GM12878 (cell line): ENCODE measurements at regions not wholly inside any gene's neighbourhood (a gene's known extent, or its start where the extent isn't known, plus 50 kb on each side); places are given as distances from the start of the nearest gene placed in this dataset.
A peak's percentile ranks its signal among the peaks of the same experiment; 100 is the strongest.

ENCODE experiments used
- ATAC-seq: fragments of 200-7000 bp; cut with Tn5 transposase; 3 replicates; pipeline ENCODE4 v1.9.1; 2020; ENCODE audit warnings: mild to moderate bottlenecking, moderate library complexity
- BruUV-seq: library from RNA; stranded (reverse); fragments of 400-500 nt; replicated peaks from 2 replicates; lab custom pipeline; 2021; lab: Mats Ljungman, UMichigan
- CTCF ChIA-PET: fragments of 300-600 bp; sonication (Branson Sonifier 250); formaldehyde crosslinking; extraction: SDS; loops from one replicate; lab custom pipeline; 2021; ENCODE audit warnings: inconsistent platforms; lab: Yijun Ruan, JAX
- POLR2A ChIA-PET: fragments of 350-600 bp; formaldehyde crosslinking; extraction: SDS; loops from one replicate; lab custom pipeline; 2021; ENCODE audit warnings: inconsistent platforms; lab: Charles Lee
- RAD21 ChIA-PET: fragments of 300-600 bp; sonication (Branson Sonifier 250); formaldehyde crosslinking; loops from one replicate; lab custom pipeline; 2023; ENCODE audit warnings: antibody characterized with exemption; ENCODE audit not compliant: unreplicated experiment; lab: Charles Lee
- SMC1A ChIA-PET: fragments of 300-600 bp; sonication (Branson Sonifier 250); formaldehyde crosslinking; loops from one replicate; lab custom pipeline; 2023; ENCODE audit not compliant: unreplicated experiment, uncharacterized antibody; lab: Charles Lee
- DNase-seq: peaks from one replicate; pipeline ENCODE4 v3.0.0-alpha.2; 2011; ENCODE audit warnings: low read depth, low spot score
- FAIRE-seq: peaks from 3 replicates; lab custom pipeline; 2011; peaks lifted over from hg19 to GRCh38; lab: Jason Lieb, UNC
- H2AFZ ChIP-seq: 2 replicates; pipeline ENCODE4 v1.6.0; 2011; ENCODE audit warnings: low read depth, low read length, control low read depth; ENCODE audit not compliant: control insufficient read depth
- H3K27ac ChIP-seq: 2 replicates; pipeline ENCODE4 v1.5.1; 2011; ENCODE audit warnings: control low read depth; ENCODE audit not compliant: control insufficient read depth, insufficient read depth
- H3K27me3 ChIP-seq, 2 experiments: replicated peaks in 1 of 2; 2 replicates each; pipeline versions ENCODE4 v1.6.0 to v1.6.1; 2011; ENCODE audit warnings: low read length in 1 of 2; ENCODE audit not compliant: control insufficient read depth in 2 of 2, insufficient read depth in 2 of 2
- H3K36me3 ChIP-seq, 2 experiments: 2 replicates each; pipeline ENCODE4 v1.5.1; 2011; ENCODE audit warnings: low read length in 1 of 2; ENCODE audit not compliant: control insufficient read depth in 2 of 2, insufficient read depth in 2 of 2
- H3K4me1 ChIP-seq: 2 replicates; pipeline ENCODE4 v1.6.1; 2011; ENCODE audit warnings: mild to moderate bottlenecking, low read length, moderate library complexity, mixed read lengths; ENCODE audit not compliant: control insufficient read depth, insufficient read depth
- H3K4me2 ChIP-seq: 2 replicates; pipeline ENCODE4 v1.6.0; 2011; ENCODE audit warnings: control low read depth; ENCODE audit not compliant: control insufficient read depth, insufficient read depth
- H3K4me3 ChIP-seq: fragments of 200-600 bp; sonication (generic); 2 replicates; pipeline ENCODE4 v1.5.1; 2016
- H3K79me2 ChIP-seq: 2 replicates; pipeline ENCODE4 v1.6.0; 2011; ENCODE audit warnings: low read length; ENCODE audit not compliant: control insufficient read depth, insufficient read depth
- H3K9ac ChIP-seq: 2 replicates; pipeline ENCODE4 v1.8.0; 2011; ENCODE audit warnings: low read length, control low read depth, mixed read lengths; ENCODE audit not compliant: control insufficient read depth, insufficient read depth
- H3K9me3 ChIP-seq: replicated peaks from 3 replicates; pipeline ENCODE4 v1.5.1; 2011; ENCODE audit warnings: mild to moderate bottlenecking, low read length; ENCODE audit not compliant: control insufficient read depth, insufficient read depth
- H4K20me1 ChIP-seq: 2 replicates; pipeline ENCODE4 v1.6.0; 2011; ENCODE audit not compliant: control insufficient read depth, insufficient read depth
- BCL11A ChIP-seq: IDR thresholded peaks from 2 replicates; pipeline ENCODE4 v1.6.1; 2011; ENCODE audit warnings: low read depth, low read length
- DPF2 ChIP-seq: fragments of 450-650 bp; IDR thresholded peaks from 2 replicates; pipeline ENCODE4 v1.6.1; 2017; ENCODE audit warnings: mild to moderate bottlenecking
- IRF4 ChIP-seq: IDR thresholded peaks from 2 replicates; pipeline ENCODE4 v1.6.1; 2011; ENCODE audit warnings: low read depth, low read length
- NRF1 ChIP-seq: conservative IDR thresholded peaks from 2 replicates; pipeline ENCODE4 v1.6.1; 2011; ENCODE audit warnings: mild to moderate bottlenecking, low read depth, low read length, improper control_type of control experiment
- RUNX3 ChIP-seq: IDR thresholded peaks from 2 replicates; pipeline ENCODE4 v1.6.1; 2012; ENCODE audit warnings: low read length, inconsistent platforms
- TAF1 ChIP-seq: IDR thresholded peaks from 2 replicates; pipeline ENCODE4 v1.6.1; 2011; ENCODE audit warnings: mild to moderate bottlenecking, low read depth, low read length, borderline replicate concordance
- TCF7 ChIP-seq: IDR thresholded peaks from 2 replicates; pipeline ENCODE4 v1.6.1; 2014; ENCODE audit warnings: antibody characterized with exemption, borderline replicate concordance
- ZNF217 ChIP-seq: fragments of 450-650 bp; IDR thresholded peaks from 2 replicates; pipeline ENCODE4 v1.6.1; 2017; ENCODE audit warnings: antibody characterized with exemption, mild to moderate bottlenecking
- WGBS: methylation state at CpG from one replicate; pipeline ENCODE4 v1.1.6; 2016; ENCODE audit warnings: low lambda C conversion rate; ENCODE audit not compliant: insufficient replicate concordance, insufficient coverage; ENCODE audit errors: missing lambda C conversion rate; 5-methylcytosine and 5-hydroxymethylcytosine counted together
- in situ Hi-C: fragments of 300-500 bp; cut with MboI; formaldehyde crosslinking; loops from 9 replicates; pipeline ENCODE4 v1.14.3; 2018; ENCODE audit warnings: mixed read lengths
- intact Hi-C: fragments of 100-400 bp; cut with micrococcal nuclease; formaldehyde crosslinking; loops from one replicate; pipeline ENCODE4 v1.14.2; 2022; ENCODE audit not compliant: unreplicated experiment
- TF ChIP-seq, protein P1 (sequence below): IDR thresholded peaks from 2 replicates; pipeline ENCODE4 v1.6.1; 2011; ENCODE audit warnings: low read depth, mild to moderate bottlenecking, low read length, moderate library complexity, borderline replicate concordance; ENCODE audit errors: extremely low read depth
- TF ChIP-seq, protein P2 (sequence below): IDR thresholded peaks from 2 replicates; pipeline ENCODE4 v1.6.1; 2011; ENCODE audit warnings: low read depth, low read length, improper control_type of control experiment, borderline replicate concordance

DNA sequence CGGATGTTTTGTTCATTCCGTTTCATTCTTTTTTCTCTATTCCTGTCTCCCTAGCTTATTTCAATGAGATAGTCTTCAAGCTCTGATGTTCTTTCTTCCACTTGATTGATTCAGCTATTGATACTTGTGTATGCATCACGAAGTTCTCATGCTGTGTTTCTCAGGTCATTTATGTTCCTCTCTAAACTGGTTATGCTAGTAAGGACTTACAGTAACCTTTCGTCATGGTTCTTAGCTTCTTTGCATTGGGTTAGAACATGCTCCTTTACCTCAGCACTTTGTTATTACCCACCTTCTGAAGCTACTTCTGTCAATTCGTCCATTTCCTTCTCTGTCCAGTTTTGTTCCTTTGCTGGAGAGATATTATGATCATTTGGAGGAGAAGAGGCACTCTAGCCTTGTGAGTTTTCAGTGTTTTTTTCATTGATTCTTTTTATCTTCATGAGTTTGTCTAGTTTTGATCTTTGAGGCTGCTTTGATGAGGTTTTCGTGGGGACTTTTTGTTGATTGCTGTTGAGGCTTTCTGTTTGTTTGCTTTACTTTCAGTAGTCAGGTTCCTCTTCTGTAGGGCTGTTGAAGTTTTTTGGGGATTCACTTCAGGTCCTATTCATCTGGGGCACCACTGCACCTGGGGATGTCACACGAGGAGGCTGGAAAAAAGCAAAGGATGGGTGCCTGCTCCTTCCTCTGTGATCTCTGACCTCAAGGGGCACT, 496.9 kb upstream of the LRRC7 start:
- RAD21 ChIA-PET, result interaction anchor here (1.3 kb wide), 1 partner anchor 21 kb away, joined by 3 read pairs; no protein-coding TSS in a partner anchor
- H3K4me3 ChIP-seq, result no peak overlapping the region
- intact Hi-C loops (no loop called here), in situ Hi-C loops (no loop called here)
- WGBS, result 6% methylated on average over 7 of the region's 7 CpGs
- H3K36me3 ChIP-seq, result no peaks in the 10 kb centered on the region
- TF ChIP-seq DPF2, result no peak
- no peak for TF ChIP-seq BCL11A
- TF ChIP-seq NRF1, result no peak
- no peak for TF ChIP-seq ZNF217
- TF ChIP-seq, protein P1, sequence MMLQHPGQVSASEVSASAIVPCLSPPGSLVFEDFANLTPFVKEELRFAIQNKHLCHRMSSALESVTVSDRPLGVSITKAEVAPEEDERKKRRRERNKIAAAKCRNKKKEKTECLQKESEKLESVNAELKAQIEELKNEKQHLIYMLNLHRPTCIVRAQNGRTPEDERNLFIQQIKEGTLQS, result no peak
- TF ChIP-seq IRF4, result no peak
- no peak for TF ChIP-seq TAF1
- TF ChIP-seq TCF7, result peak; percentile 88
- TF ChIP-seq, protein P2, sequence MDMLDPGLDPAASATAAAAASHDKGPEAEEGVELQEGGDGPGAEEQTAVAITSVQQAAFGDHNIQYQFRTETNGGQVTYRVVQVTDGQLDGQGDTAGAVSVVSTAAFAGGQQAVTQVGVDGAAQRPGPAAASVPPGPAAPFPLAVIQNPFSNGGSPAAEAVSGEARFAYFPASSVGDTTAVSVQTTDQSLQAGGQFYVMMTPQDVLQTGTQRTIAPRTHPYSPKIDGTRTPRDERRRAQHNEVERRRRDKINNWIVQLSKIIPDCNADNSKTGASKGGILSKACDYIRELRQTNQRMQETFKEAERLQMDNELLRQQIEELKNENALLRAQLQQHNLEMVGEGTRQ, result no peak
- TF ChIP-seq RUNX3, result peak; percentile 78
- no peak for FAIRE-seq
- no peak overlapping the region for H2AFZ ChIP-seq
- H4K20me1 ChIP-seq, result no peaks in the 10 kb centered on the region
- no TSS peak for BruUV-seq
- no peak for DNase-seq
- H3K4me2 ChIP-seq, result no peak overlapping the region
- ATAC-seq, result peak; percentile 63
- no peak overlapping the region for H3K9ac ChIP-seq
- H3K9me3 ChIP-seq, result no peaks in the 10 kb centered on the region; the same call in 2 of the 3 replicates
- SMC1A ChIA-PET, result interaction anchor here (1.4 kb wide), 1 partner anchor 10 kb away, joined by 5 read pairs; no protein-coding TSS in a partner anchor
- no peaks in the 10 kb centered on the region for H3K27me3 ChIP-seq
- H3K27ac ChIP-seq, result no peak overlapping the region
- CTCF ChIA-PET, result no interaction called here
- H3K4me1 ChIP-seq, result no peaks in the 10 kb centered on the region
- no peaks in the 10 kb centered on the region for H3K79me2 ChIP-seq
- POLR2A ChIA-PET, result no interaction called here
